Astrocyte of the hippocampus (primary cell): ENCODE measurements at regions not wholly inside any gene's neighbourhood (a gene's known extent, or its start where the extent isn't known, plus 50 kb on each side); places are given as distances from the start of the nearest gene placed in this dataset.
"Not testable (repeated sequence)": the region's sequence is repeated elsewhere in the genome, so short reads cannot be mapped to it uniquely, and the experiment has no call there.

ENCODE experiments used
- DNase-seq: peaks from one replicate; pipeline ENCODE4 v3.0.0; 2011; ENCODE audit warnings: low read depth, low spot score

DNA sequence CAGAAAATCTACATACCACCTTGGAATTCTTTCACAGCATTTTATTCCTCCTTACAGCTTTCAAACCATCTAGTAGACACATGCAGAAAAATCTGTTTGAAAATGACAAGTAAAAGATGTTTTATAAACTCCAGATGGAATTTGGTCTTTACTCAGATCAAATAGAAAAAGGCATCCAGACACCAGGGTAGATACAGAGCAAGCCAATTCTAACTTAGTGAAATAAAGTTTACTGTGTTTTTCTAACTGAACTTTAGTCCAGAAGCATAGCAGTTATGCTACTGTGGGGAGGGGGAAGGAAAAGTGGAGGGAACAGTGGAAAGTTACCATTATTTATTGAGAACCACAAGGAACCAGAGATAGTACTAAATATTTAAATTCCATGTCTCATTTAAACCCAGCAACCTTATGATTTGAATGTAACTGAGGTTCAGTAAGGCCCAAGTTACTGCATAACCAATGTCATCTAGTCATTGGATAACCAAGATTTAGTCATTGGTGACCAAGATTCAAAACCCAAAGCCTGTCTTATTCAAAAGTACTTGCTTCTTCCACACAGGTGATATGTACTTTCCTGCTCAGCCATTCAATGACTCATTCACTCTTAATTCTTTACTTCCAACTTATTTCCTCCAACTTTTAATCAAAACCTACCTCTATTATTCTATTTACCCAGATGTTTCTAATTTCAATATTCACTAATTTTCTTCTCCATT lies 57.7 kb downstream of the RAD51AP2 start:
- no peak for DNase-seq

DNA sequence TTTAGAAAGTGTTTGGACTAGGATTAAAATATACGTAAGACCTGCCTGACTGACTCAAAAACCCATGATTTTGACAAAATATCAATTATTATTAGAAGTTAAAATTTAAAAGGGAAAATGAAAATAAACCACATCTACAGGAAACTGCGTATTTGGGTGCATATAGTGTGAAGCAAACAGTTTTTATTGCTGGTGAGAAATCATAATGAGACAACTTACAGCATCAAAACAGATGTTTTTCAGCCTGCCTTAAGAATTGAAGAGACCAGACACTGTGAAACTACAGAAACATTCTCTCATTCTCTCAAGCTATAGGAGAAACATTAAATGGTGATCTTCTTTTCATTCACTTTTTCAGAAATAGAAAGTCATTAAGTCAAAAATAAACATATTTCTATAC lies 62.9 kb downstream of the RAD51AP2 start:
- DNase-seq: no peak

DNA sequence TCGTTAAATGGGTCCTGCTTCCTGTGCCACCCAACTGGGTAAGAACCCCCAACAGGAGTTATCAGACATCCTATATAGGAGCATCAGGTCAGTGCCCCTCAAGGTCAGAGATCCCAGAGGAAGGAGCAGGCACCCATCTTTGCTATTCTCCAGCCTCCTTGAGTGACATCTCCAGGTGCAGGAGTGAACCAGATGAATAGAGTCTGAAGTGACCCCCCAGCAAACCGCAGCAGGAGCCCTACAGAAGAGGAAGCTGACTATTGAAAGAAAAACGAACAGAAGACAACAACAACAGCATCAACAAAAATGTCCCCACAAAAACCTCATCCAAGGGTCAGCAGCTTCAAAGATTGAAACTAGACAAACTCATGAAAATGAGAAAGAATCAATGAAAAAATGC lies 72.0 kb downstream of the RAD51AP2 start:
- not testable (repeated sequence) for DNase-seq

DNA sequence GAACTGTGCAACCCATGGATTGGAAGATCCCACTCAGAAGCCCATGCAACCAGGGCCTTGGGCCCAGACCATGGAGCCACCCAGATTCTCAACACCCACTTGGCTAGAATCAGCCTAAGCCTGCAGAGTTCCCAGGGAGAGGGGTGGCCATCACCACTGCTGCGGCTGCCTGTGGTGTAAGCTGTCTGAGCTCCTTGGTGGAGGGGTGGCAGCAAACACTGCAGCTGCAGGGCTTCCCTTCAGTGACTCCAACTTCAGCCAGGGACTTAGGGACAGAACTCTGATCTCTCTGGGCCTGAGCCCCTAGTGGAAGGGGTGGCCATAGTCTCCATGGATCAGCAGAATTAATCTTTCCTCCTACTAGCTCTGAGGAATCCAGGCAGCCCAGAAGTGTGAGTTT lies 72.5 kb downstream of the RAD51AP2 start:
- DNase-seq: no peak

DNA sequence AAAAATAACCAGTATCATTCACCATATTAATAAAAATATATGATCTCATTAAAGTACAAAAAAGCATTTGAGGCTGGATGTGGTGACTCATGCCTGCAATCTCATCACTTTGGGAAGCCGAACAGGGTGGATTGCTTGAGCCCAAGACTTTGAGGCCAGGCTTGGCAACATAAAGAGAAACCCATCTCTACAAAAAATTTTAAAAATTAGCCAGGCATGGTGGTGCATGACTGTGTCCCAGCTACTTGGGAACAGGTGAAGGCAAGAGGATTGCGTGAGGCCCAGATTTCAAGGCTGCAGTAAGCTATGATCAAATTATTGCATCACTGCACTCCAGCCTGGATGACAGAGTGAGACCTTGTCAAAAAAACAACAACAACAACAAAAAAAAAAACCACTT lies 75.9 kb downstream of the RAD51AP2 start:
- peak; percentile 29 for DNase-seq

DNA sequence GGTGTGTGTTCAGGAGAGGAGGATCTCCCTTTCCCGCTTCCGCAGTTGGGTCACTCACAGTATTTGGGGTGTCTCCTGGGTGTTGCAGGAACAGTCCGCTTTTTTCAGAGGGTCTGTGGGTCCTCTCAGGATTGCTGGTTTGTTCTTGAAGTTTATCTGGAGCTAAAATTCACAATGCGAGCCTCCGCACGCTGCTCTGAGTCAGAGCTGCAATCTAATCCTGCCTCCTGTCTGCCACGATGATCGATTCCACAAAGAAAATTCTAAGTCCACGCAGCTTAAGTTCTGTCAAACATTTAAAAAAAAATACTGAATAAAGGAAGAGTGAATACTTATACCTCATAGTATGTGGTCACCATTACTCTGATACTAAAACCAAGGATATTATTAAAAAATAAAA lies 76.5 kb downstream of the RAD51AP2 start:
- DNase-seq: no peak

DNA sequence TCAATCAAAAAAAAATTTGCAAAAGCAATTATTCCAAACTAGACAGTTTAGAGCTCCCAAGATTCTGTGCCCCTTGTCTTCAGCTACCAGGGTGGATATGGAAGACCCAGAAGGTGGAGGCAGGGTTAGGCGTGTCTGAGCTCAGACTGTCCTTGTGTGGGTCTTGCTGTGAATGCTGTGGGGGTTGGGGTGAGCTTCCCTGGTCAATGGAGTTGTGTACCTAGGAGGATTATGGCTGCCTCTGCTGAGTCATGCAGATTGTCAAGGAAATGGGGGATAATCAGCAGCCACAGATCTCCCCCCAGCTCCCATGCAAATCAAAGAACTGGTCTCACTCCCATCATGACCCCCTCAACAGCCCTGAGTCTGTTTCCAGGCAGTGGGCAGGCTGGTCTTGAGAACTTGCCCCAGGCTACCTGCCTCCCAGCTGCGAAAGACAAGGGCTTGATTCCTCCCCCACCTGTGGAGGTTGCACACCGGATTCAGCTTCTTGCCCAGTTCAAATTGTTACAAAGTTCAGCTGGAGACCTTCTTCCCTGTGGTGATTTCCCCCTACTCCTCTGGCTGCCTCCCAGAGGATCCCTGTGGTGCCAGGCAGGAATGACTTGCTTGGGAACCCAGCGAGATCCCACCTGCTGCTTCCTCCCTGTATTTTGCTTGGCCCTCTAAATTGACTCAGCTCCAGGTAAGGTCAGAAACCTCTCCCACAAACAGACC lies 77.0 kb downstream of the RAD51AP2 start:
- DNase-seq: no peak

DNA sequence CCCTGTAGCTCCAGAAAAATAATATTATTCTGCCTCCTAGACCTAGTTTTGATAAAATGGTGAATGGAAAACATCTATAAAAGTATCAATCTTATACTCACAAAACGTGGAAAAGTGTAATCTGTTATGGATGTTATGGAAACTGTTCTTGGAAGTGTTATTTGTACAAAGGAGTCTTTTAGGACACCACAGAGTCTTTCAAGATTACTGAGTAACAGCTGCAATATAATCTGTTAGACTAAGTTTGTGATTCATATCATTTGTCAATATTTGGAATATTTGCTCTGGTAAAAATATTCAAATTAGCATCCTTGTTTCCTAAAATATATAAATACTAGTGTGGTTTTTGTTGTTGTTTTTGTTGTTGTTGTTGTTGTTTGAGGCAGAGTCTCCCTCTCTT lies 87.9 kb downstream of the RAD51AP2 start:
- no peak for DNase-seq

DNA sequence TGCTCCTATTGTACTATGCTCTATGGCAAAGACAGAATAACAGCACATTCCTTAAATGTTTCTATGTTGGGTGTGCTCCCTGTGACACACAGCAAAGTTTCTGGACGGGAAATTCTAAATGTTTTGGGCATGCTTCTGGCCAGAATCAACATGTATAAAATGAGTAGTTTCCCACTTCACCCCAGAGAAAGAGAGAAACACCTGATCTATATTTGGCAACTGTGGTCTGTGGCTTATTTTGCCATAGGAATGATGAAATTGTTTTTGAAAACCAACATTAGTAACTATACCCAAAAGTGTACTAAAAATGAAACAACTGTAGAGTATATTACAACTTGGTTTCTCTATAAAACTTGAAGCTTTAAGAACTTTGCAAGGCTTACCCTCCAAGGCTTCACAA lies 89.1 kb downstream of the RAD51AP2 start:
- DNase-seq: peak; percentile 73

DNA sequence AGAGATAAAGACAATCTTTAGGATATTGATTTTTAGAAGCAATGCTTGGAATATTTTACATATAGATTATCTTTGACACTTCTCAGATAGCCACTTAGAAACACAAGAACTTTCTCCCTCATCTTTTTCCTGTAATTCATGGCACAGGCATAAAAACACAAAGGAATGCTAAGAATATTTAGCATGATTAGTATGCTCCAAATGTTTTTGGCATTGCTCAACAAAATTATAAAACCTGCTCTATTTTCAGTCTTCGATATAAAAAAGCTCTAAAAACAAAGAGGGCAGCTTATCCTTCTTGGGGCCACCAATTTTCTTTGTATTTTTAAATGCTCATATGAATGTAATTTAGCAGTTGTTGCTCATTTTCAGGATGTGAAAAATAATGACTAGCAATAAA lies 90.8 kb downstream of the RAD51AP2 start:
- no peak for DNase-seq

DNA sequence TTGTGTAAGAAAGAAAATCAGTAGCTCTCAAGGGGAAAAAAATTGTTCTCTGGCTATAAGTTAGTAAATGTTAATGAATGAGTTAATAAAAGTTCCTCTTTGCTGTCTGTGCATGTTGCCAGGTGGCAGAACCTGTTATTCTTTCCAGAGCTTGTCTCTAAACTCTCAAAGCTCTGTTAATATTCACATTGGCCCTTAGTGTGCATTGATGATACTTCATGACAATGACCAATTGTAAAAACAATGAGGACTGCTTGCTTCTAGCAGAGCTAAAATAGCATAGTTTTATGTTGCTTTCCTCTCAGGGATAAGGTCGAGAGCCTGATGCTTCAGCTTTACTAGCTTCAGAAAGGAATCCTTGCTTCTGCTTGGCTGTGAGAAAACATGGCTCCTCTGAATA lies 91.5 kb downstream of the RAD51AP2 start:
- DNase-seq: no peak

DNA sequence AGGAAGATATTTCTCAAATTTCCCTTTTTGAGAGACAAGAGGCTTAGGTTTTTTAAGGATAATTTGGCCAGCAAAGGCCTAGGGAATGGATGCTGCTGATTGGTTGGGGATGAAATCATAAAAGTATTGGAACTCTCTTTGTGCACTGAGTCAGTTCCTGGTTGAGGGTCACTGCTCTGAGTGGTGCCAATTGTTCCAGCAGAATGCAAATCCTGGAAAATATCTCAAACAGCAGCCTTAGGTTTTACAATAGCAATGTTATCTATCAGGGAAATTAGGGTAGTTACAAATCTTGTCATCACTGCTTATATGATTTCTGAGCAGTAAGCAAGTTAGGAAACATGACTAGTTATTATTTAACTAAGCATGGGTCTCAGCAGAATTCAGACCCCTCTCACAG lies 96.2 kb downstream of the RAD51AP2 start:
- no peak for DNase-seq

DNA sequence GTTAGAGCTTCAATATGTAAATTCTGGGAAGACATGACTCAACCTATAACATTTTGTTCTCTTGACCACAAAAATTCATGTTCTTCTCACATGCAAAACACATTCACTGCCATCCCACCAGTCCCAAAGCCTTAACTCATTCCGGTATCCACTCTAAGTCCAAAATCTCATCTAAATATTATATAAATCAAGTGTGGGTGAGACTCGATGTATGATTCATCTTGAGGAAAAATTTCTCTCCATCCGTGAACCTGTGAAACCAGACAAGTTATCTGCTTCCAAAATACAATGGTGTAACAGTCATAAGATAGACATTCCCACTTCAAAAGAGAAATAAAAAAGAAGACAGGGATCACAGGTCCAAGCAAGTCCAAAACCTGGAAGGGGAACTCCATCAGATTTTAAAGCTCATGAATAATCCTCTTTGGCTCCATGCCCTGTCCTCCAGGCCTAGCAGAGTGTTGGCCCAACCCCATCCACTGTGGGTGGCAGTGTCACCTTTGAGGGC lies 101.3 kb downstream of the RAD51AP2 start:
- peak; percentile 92 for DNase-seq

DNA sequence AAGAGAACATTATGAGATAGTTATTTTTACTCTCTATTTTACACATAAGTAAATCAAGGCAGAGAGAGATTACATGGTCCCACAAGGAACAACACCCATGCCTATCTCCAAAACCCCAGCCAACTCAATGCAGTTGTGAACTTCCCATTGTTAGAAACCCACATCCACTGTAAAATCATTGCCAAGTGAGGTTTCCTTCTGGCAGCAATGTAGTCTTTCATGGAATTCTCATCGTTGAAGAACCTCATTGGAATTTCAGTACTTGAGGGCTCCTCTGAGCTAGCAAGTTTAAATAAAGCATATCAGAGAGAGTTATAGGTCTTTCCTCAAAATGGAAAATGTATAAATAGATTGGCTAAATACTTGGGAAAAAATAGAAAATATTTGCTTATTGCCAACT lies 105.2 kb downstream of the RAD51AP2 start:
- DNase-seq: peak; percentile 76

DNA sequence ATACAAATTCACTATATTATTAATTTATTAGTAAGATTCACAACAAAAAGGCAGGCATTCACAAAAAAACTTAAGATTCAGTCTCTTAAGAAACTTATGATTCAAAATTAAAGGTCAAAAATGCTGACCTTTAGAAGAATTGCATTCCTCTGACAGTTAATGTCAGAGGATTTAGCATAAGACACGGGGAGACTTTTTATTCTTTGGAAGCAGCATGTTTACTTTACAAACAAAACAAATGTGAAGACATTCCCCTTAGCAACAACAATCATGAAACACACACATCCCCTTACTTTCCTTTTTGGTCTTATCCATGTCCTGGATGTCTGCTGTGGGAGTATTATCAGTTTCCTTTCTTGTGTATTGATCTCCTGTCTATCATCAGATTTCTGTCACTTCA lies 117.1 kb downstream of the RAD51AP2 start:
- DNase-seq: no peak

DNA sequence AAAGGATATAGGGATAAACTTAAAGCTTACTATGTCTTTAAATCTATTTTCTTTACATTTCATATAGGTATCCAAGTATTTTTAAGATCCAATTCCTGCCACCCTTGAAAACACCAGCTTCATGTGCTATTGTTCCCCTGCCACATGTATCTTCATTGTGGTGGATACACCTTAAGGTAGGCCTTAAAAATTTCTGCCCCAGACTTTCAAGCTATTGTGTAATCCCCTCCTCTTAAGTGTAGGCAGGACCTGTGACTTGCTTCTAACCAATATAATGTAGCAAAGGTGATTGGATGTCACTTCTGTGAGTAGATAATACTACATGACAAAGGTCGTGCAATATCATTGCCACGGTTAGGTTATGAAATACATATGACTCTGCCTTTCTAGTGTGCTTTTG lies 119.5 kb downstream of the RAD51AP2 start:
- no peak for DNase-seq

DNA sequence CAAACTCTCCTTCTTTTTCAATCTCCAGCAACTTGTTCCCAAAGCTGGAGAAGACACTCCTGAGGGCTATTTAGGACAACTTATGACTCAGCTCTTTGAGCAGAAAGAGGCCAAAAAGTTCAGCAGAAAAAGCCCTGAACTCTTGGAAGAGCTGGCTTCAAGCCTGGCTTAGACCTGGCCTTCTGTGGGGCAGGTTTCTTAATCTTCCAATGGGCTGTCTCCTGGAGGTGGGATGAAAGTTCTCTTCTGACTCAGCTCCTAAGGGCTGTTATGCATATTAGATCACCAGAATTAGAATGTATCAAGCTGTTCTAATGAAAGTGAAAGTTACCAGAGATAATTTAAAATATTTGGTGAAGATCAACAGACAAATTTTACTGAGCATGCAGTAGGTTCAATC lies 129.4 kb downstream of the RAD51AP2 start:
- no peak for DNase-seq

DNA sequence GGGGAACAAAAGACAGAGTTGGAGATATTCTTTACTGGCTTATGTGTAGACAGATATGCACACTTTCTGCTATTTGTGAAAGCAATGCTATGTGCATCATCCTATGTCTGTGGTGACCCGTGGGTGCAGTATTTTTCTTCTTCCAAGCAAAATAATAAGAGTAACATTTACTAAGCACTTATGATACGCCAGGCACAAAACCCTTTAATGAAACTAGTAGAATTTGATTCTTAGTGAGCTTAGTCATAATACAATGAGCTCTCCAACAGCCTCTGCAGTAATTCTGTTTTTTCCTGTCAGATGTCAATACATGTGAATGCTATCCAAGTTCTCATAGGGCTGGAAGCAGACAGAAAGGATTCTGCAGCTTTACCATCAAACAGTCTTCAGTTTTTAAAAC lies 130.6 kb downstream of the RAD51AP2 start:
- peak; percentile 49 for DNase-seq

DNA sequence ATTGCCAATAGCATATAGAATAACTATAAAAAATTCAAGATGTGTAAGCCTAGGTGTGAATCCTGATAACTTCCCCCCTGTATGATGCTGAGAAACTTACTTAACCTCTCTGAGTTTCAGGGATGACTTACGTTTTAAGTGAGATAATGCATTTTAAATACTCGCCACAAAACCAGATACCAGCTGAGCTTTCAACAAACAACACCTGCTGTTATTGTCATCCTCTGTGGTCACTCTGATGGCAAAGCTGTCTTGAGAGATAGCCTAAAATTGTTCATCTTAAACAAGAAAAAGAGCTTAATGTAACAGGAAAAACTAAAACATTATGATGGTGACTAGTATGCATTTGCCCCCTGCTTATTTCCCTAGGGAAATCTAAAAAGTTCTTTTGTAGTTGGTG lies 131.5 kb downstream of the RAD51AP2 start:
- no peak for DNase-seq

DNA sequence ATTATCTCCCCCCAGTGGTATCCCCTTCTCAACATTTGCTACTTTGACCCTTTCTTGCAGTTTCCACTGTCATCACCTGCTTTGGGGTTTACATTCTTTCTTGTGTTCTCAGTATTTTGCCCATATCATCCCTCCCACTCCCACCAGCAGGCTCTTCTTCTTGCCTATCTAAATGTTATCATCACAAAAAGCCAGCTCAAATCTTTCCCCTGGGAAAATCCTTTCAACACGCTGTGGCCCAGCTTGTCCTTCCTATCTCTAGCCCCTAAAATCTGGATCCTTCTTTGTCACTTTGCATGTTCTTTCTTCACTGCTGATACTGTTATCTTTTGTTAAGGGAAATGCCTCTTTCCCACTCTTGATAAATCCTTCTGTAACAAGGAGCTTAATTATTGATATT lies 138.2 kb downstream of the RAD51AP2 start:
- DNase-seq: no peak

DNA sequence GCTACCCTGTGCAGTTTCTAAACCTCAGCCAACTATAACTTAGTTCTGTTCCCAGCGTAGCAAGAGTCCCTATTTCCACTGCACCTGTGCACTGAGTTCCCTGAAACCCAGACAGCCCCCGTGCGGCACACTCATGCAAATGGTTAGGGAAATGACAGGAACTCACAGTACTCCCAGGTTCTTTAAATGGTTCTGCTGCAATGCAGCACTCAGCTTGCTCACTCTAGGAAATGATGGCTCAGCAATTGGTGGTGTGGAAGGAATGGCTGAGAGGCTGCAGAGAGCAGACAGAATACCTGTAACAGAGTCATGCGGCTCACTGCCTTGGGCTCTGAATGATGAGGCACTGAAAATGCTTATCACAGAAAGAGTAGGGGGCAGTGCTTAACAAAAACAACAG lies 143.0 kb downstream of the RAD51AP2 start:
- DNase-seq: no peak

DNA sequence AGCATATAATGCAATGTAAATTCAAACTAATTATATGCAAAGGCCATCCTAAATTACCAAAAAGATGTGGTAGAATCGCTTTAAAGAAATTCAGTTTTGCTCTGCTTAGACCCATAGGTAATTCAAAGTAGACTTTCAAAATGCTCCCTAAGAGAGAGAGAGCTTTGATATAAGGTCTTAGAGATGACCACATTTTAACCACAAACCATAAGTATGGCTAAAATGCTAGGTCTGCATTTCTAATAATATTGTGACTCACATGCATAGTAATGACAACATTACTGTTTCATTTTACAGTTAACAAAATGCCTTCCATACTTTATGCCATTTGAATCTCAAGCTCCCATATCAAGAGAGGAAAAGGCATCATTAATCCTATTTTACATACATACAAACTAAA lies 144.5 kb downstream of the RAD51AP2 start:
- peak; percentile 81 for DNase-seq

DNA sequence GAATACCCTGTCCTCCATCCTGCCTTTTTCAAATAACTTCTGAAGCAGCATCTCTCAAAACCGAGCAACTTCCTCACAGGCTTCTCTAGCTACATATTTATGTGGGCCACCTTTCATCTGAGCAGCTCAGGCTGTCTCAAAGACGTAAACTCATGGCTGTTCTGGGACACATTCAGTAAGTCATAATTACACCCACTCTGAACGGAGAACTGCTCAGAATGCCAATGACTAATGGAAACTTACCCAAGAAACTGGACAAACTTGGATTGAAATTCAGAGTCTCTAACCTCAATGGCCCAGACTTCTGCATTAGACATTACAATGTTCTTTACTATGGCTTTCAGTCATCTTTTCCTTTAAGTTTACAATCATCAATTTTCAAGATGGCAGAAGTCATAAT lies 145.2 kb downstream of the RAD51AP2 start:
- DNase-seq: peak; percentile 77
